CD4-positive, alpha-beta T cell (primary cell): ENCODE measurements at regions not wholly inside any gene's neighbourhood (a gene's known extent, or its start where the extent isn't known, plus 50 kb on each side); places are given as distances from the start of the nearest gene placed in this dataset.

Experiments used
- ATAC-seq: fragments of 200-7000 bp; cut with Tn5 transposase; one replicate; pipeline ENCODE4 v1.10.0; 2022; ENCODE audit warnings: mild to moderate bottlenecking; ENCODE audit not compliant: poor library complexity
- CTCF ChIA-PET: fragments of 350-600 bp; sonication (Branson Sonifier 250); formaldehyde crosslinking; loops from one replicate; lab custom pipeline; 2021; ENCODE audit warnings: antibody characterized with exemption, inconsistent platforms; lab: Charles Lee
- POLR2A ChIA-PET: fragments of 350-600 bp; sonication (Branson Sonifier 250); formaldehyde crosslinking; loops from one replicate; lab custom pipeline; 2021; ENCODE audit warnings: antibody characterized with exemption, inconsistent platforms; lab: Charles Lee
- DNase-seq, 14 experiments: peaks; one replicate each; pipeline ENCODE4 v3.0.0-alpha.2; 2013 to 2020; ENCODE audit warnings: mixed read lengths in 2 of 14
- H3K27ac ChIP-seq, 2 donors: one replicate each; pipeline versions ENCODE4 v1.5.1 to v1.7.0; 2013; ENCODE audit warnings: low read length in 2 of 2, low read depth in 1 of 2, mild to moderate bottlenecking in 1 of 2
- H3K27me3 ChIP-seq, 2 experiments: 1 replicate in 1 of 2; 2 replicates in 1 of 2; pipeline versions ENCODE4 v1.6.1 to v1.7.0; 2013; ENCODE audit warnings: low read length in 2 of 2, control low read depth in 1 of 2, mild to moderate bottlenecking in 1 of 2, moderate library complexity in 1 of 2; ENCODE audit not compliant: insufficient read depth in 2 of 2, control insufficient read depth in 1 of 2
- H3K36me3 ChIP-seq: one replicate; pipeline ENCODE4 v1.6.1; 2013; ENCODE audit warnings: low read length, control low read depth; ENCODE audit not compliant: insufficient read depth
- H3K4me1 ChIP-seq: one replicate; pipeline ENCODE4 v1.6.1; 2013; ENCODE audit warnings: low read length, control low read depth; ENCODE audit not compliant: insufficient read depth
- H3K4me3 ChIP-seq: one replicate; pipeline ENCODE4 v1.5.1; 2013; ENCODE audit warnings: mild to moderate bottlenecking, low read length, moderate library complexity
- H3K9me3 ChIP-seq, 2 experiments: 1 replicate in 1 of 2; 2 replicates in 1 of 2; pipeline versions ENCODE4 v1.6.1 to v1.7.0; 2013; ENCODE audit warnings: low read length in 2 of 2, mild to moderate bottlenecking in 2 of 2, control low read depth in 1 of 2, moderate library complexity in 1 of 2; ENCODE audit not compliant: control insufficient read depth in 1 of 2, insufficient read depth in 1 of 2
- H3K27ac Mint-ChIP-seq: one replicate; pipeline ENCODE4 v1.8.0; 2020; ENCODE audit warnings: mixed read lengths
- H3K27me3 Mint-ChIP-seq: one replicate; pipeline ENCODE4 v1.8.0; 2021; ENCODE audit warnings: mixed read lengths
- H3K36me3 Mint-ChIP-seq: one replicate; pipeline ENCODE4 v1.8.0; 2021; ENCODE audit warnings: low read depth, mixed read lengths
- H3K4me1 Mint-ChIP-seq: one replicate; pipeline ENCODE4 v1.8.0; 2021; ENCODE audit warnings: low read depth, mixed read lengths
- H3K4me3 Mint-ChIP-seq: one replicate; pipeline ENCODE4 v1.8.0; 2020; ENCODE audit warnings: mild to moderate bottlenecking, mixed read lengths
- H3K9me3 Mint-ChIP-seq: one replicate; pipeline ENCODE4 v1.8.0; 2020; ENCODE audit warnings: mixed read lengths
- CTCF ChIP-seq: fragments of 200-600 bp; IDR thresholded peaks from one replicate; pipeline ENCODE4 v1.8.0; 2022; ENCODE audit warnings: antibody characterized with exemption, mild to moderate bottlenecking
- intact Hi-C, 2 experiments: fragments of 100-400 bp; cut with DNase I in 1 of 2; cut with micrococcal nuclease in 1 of 2; formaldehyde crosslinking; loops; one replicate each; pipeline versions ENCODE4 v1.15.1 to v1.9.0; 2023 to 2025; cut with DNase I, micrococcal nuclease

- Histone ChIP-seq H3K27ac (no peak overlapping the region), H3K4me3 (no peak overlapping the region), H3K9me3 (peaks cover 0 to 11% of the 10 kb centered on the region in 2 experiments), H3K27me3 (no peaks in the 10 kb centered on the region), H3K4me1 (no peaks in the 10 kb centered on the region), H3K36me3 (no peaks in the 10 kb centered on the region)
- Mint-ChIP-seq H3K27me3 (no peaks in the 10 kb centered on the region), H3K27ac (no peak overlapping the region), H3K4me3 (no peak overlapping the region), H3K9me3 (peaks cover 2% of the 10 kb centered on the region), H3K4me1 (no peaks in the 10 kb centered on the region), H3K36me3 (no peaks in the 10 kb centered on the region)
- ChIA-PET POLR2A (no interaction called here), CTCF (no interaction called here)
- ATAC-seq (no peak), DNase-seq (no peak)
- intact Hi-C loops, result no loop called here
- no peak for TF ChIP-seq CTCF
Measured at GRCh38 chr9:12461763-12462460, 231.3 kb upstream of the TYRP1 start.

- intact Hi-C loops, result no loop called here
- POLR2A ChIA-PET, result no interaction called here
Measured at GRCh38 chr9:12462861-12463260, 230.3 kb upstream of the TYRP1 start.

GRCh38 chr9:12463641-12464040, 229.5 kb upstream of the TYRP1 start:
- CTCF ChIA-PET, result no interaction called here
- no peaks in the 10 kb centered on the region for H3K27me3 Mint-ChIP-seq

More at GRCh38 chr9:12462861-12463260, 230.3 kb upstream of the TYRP1 start:
- ATAC-seq (no peak), DNase-seq (no peak)
- Mint-ChIP-seq H3K4me1 (no peaks in the 10 kb centered on the region), H3K27ac (no peak overlapping the region), H3K4me3 (no peak overlapping the region), H3K27me3 (no peaks in the 10 kb centered on the region), H3K36me3 (no peaks in the 10 kb centered on the region), H3K9me3 (no peaks in the 10 kb centered on the region)
- Histone ChIP-seq H3K27me3 (no peaks in the 10 kb centered on the region), H3K4me1 (no peaks in the 10 kb centered on the region), H3K9me3 (peaks cover 0 to 11% of the 10 kb centered on the region in 2 experiments), H3K4me3 (no peak overlapping the region), H3K36me3 (no peaks in the 10 kb centered on the region), H3K27ac (no peak overlapping the region)
- CTCF ChIA-PET, result no interaction called here
- TF ChIP-seq CTCF, result no peak

More at GRCh38 chr9:12463641-12464040, 229.5 kb upstream of the TYRP1 start:
- H3K36me3 Mint-ChIP-seq, result no peaks in the 10 kb centered on the region
- H3K9me3 Mint-ChIP-seq, result no peaks in the 10 kb centered on the region
- ATAC-seq (no peak), DNase-seq (no peak)
- no peaks in the 10 kb centered on the region for H3K4me1 Mint-ChIP-seq
- intact Hi-C loops, result no loop called here
- no peak overlapping the region for H3K27ac ChIP-seq
- POLR2A ChIA-PET, result no interaction called here
- H3K4me1 ChIP-seq, result no peaks in the 10 kb centered on the region
- H3K4me3 Mint-ChIP-seq, result no peak overlapping the region
- H3K36me3 ChIP-seq, result no peaks in the 10 kb centered on the region
- H3K4me3 ChIP-seq, result no peak overlapping the region
- peaks cover 0 to 11% of the 10 kb centered on the region in 2 experiments for H3K9me3 ChIP-seq
- TF ChIP-seq CTCF, result no peak
- H3K27me3 ChIP-seq, result no peaks in the 10 kb centered on the region
- no peak overlapping the region for H3K27ac Mint-ChIP-seq
